H1 (cell line): ENCODE measurements at regions not wholly inside any gene's neighbourhood (a gene's known extent, or its start where the extent isn't known, plus 50 kb on each side); places are given as distances from the start of the nearest gene placed in this dataset.

Source experiments
- CTCF ChIA-PET: fragments of 300-600 bp; sonication (Branson Sonifier 250); formaldehyde crosslinking; loops from one replicate; lab custom pipeline; 2021; ENCODE audit not compliant: partially characterized antibody; lab: Charles Lee
- POLR2A ChIA-PET: fragments of 300-600 bp; sonication (Branson Sonifier 250); formaldehyde crosslinking; loops from one replicate; lab custom pipeline; 2021; ENCODE audit warnings: inconsistent platforms; ENCODE audit not compliant: partially characterized antibody; lab: Charles Lee
- DNase-seq, 2 experiments: peaks; one replicate each; pipeline versions ENCODE4 v3.0.0 to v3.0.0-alpha.2; 2010 to 2022; ENCODE audit warnings: low spot score in 2 of 2, low read depth in 1 of 2, mixed read lengths in 1 of 2
- FAIRE-seq: peaks from 2 replicates; lab custom pipeline; 2011; peaks lifted over from hg19 to GRCh38; lab: Jason Lieb, UNC
- H2AFZ ChIP-seq: 2 replicates; pipeline ENCODE4 v1.8.1; 2012; ENCODE audit warnings: low read length, inconsistent platforms
- H2AK5ac ChIP-seq: 2 replicates; pipeline ENCODE4 v1.6.1; 2013; ENCODE audit warnings: low read depth, low read length
- H2BK120ac ChIP-seq: replicated peaks from 2 replicates; pipeline ENCODE3; 2013; ENCODE audit warnings: low read depth, low read length, inconsistent platforms
- H2BK12ac ChIP-seq: 2 replicates; pipeline ENCODE4 v1.6.1; 2013; ENCODE audit warnings: low read depth, low read length
- H2BK15ac ChIP-seq: 2 replicates; pipeline ENCODE4 v1.6.1; 2013; ENCODE audit warnings: low read length
- H2BK20ac ChIP-seq: 2 replicates; pipeline ENCODE4 v1.6.1; 2013; ENCODE audit warnings: low read length
- H2BK5ac ChIP-seq: 2 replicates; pipeline ENCODE4 v1.6.1; 2013; ENCODE audit warnings: low read depth, low read length
- H3K14ac ChIP-seq: 2 replicates; pipeline ENCODE4 v1.6.1; 2013; ENCODE audit warnings: inconsistent platforms; ENCODE audit not compliant: insufficient read length
- H3K18ac ChIP-seq: 2 replicates; pipeline ENCODE4 v1.6.1; 2013; ENCODE audit warnings: low read length; ENCODE audit errors: extremely low read depth
- H3K23ac ChIP-seq: 2 replicates; pipeline ENCODE4 v1.6.1; 2013; ENCODE audit warnings: inconsistent platforms; ENCODE audit not compliant: insufficient read length
- H3K23me2 ChIP-seq: 2 replicates; pipeline ENCODE4 v1.6.1; 2013; ENCODE audit warnings: low read depth, low read length
- H3K27ac ChIP-seq: 2 replicates; pipeline ENCODE4 v1.6.1; 2011; ENCODE audit warnings: low read depth, low read length, inconsistent platforms
- H3K27me3 ChIP-seq, 4 experiments: replicated peaks in 1 of 4; 1 replicate in 1 of 4; 2 replicates in 3 of 4; pipeline versions ENCODE4 v1.6.1 to v1.8.1; 2011 to 2013; ENCODE audit warnings: low read length in 3 of 4, mild to moderate bottlenecking in 3 of 4, inconsistent platforms in 2 of 4, mixed read lengths in 2 of 4, moderate library complexity in 1 of 4; ENCODE audit not compliant: control insufficient read depth in 3 of 4, insufficient read depth in 3 of 4; ENCODE audit errors: extremely low read depth in 1 of 4
- H3K36me3 ChIP-seq, 4 experiments: 2 replicates each; pipeline versions ENCODE4 v1.6.1 to v1.8.1; 2011 to 2013; ENCODE audit warnings: mild to moderate bottlenecking in 4 of 4, low read length in 3 of 4, moderate library complexity in 2 of 4, control low read depth in 1 of 4, inconsistent platforms in 1 of 4; ENCODE audit not compliant: insufficient read depth in 4 of 4, control insufficient read depth in 2 of 4
- H3K4ac ChIP-seq: replicated peaks from 2 replicates; pipeline ENCODE3; 2013; ENCODE audit warnings: low read length, low read depth, mixed read lengths, inconsistent platforms; ENCODE audit not compliant: insufficient read length
- H3K4me1 ChIP-seq, 4 experiments: replicated peaks in 1 of 4; 1 replicate in 1 of 4; 2 replicates in 3 of 4; pipeline versions ENCODE4 v1.6.1 to v1.8.1; 2011 to 2013; ENCODE audit warnings: low read length in 3 of 4, inconsistent platforms in 2 of 4, mixed read lengths in 1 of 4; ENCODE audit not compliant: insufficient read depth in 4 of 4, control insufficient read depth in 3 of 4
- H3K4me2 ChIP-seq, 2 experiments: 2 replicates each; pipeline versions ENCODE4 v1.6.1 to v1.8.1; 2011 to 2013; ENCODE audit warnings: low read depth in 2 of 2, low read length in 2 of 2, control low read depth in 1 of 2, inconsistent platforms in 1 of 2, mild to moderate bottlenecking in 1 of 2; ENCODE audit not compliant: insufficient read depth in 1 of 2
- H3K4me3 ChIP-seq, 4 experiments: fragments of 200-600, 300-600 bp in 1 of 4; sonication (generic), shearing (Covaris generic), sonication (Bioruptor Twin) in 1 of 4; 2 replicates each; pipeline versions ENCODE4 v1.5.1 to v1.8.1; 2011 to 2016; ENCODE audit warnings: low read length in 4 of 4, low read depth in 3 of 4, control low read depth in 2 of 4, inconsistent platforms in 2 of 4, mild to moderate bottlenecking in 2 of 4, mixed read lengths in 1 of 4, moderate library complexity in 1 of 4; ENCODE audit not compliant: insufficient read depth in 2 of 4; ENCODE audit errors: extremely low read depth in 1 of 4
- H3K56ac ChIP-seq: replicated peaks from 2 replicates; pipeline ENCODE3; 2013; ENCODE audit warnings: low read depth, mild to moderate bottlenecking, mixed read lengths, low read length, inconsistent platforms; ENCODE audit not compliant: insufficient read length
- H3K79me1 ChIP-seq: 2 replicates; pipeline ENCODE4 v1.6.1; 2013; ENCODE audit warnings: low read depth, low read length, control low read depth
- H3K79me2 ChIP-seq, 2 experiments: 2 replicates each; pipeline versions ENCODE4 v1.6.1 to v1.8.1; 2012 to 2013; ENCODE audit warnings: low read length in 2 of 2, mild to moderate bottlenecking in 2 of 2, inconsistent platforms in 1 of 2; ENCODE audit not compliant: insufficient read depth in 2 of 2, control insufficient read depth in 1 of 2
- H3K9ac ChIP-seq, 4 experiments: replicated peaks in 1 of 4; 1 replicate in 1 of 4; 2 replicates in 3 of 4; pipeline versions ENCODE4 v1.6.1 to v1.8.1; 2011 to 2013; ENCODE audit warnings: low read depth in 3 of 4, low read length in 3 of 4, control low read depth in 2 of 4, mild to moderate bottlenecking in 2 of 4, moderate library complexity in 2 of 4, inconsistent platforms in 1 of 4; ENCODE audit errors: extremely low read depth in 1 of 4
- H3K9me3 ChIP-seq, 2 experiments: 2 replicates each; pipeline versions ENCODE4 v1.6.1 to v1.8.1; 2012 to 2013; ENCODE audit warnings: mild to moderate bottlenecking in 2 of 2, moderate library complexity in 2 of 2, control low read depth in 1 of 2, inconsistent platforms in 1 of 2, low read depth in 1 of 2, low read length in 1 of 2, mixed read lengths in 1 of 2; ENCODE audit not compliant: insufficient read depth in 2 of 2
- H4K20me1 ChIP-seq, 2 experiments: replicated peaks in 1 of 2; 2 replicates each; pipeline versions ENCODE3 to v1.8.1; 2011 to 2013; ENCODE audit warnings: inconsistent platforms in 2 of 2, low read length in 2 of 2, mild to moderate bottlenecking in 1 of 2; ENCODE audit not compliant: insufficient read depth in 2 of 2, control insufficient read depth in 1 of 2
- H4K5ac ChIP-seq: 2 replicates; pipeline ENCODE4 v1.6.1; 2013; ENCODE audit warnings: low read length, low read depth, mixed read lengths, inconsistent platforms; ENCODE audit not compliant: insufficient read length
- H4K8ac ChIP-seq: 2 replicates; pipeline ENCODE4 v1.8.0; 2013; ENCODE audit warnings: mild to moderate bottlenecking, moderate library complexity, low read length, inconsistent platforms; ENCODE audit not compliant: insufficient read depth; ENCODE audit errors: extremely low read depth
- H4K91ac ChIP-seq: replicated peaks from 2 replicates; pipeline ENCODE3; 2013; ENCODE audit warnings: low read length, mixed read lengths, inconsistent platforms; ENCODE audit not compliant: insufficient read length
- ATF2 ChIP-seq: IDR thresholded peaks from 2 replicates; pipeline ENCODE4 v1.6.1; 2012; ENCODE audit warnings: low read length, inconsistent platforms
- ATF3 ChIP-seq: IDR thresholded peaks from 2 replicates; pipeline ENCODE4 v1.6.1; 2011; ENCODE audit warnings: low read depth, mild to moderate bottlenecking, low read length; ENCODE audit not compliant: insufficient read depth
- BACH1 ChIP-seq: IDR thresholded peaks from 2 replicates; pipeline ENCODE4 v1.6.1; 2012; ENCODE audit warnings: low read length, improper control_type of control experiment
- CBX5 ChIP-seq: fragments of 300-800, 300-1000 bp; sonication (generic); IDR thresholded peaks from 2 replicates; pipeline ENCODE4 v1.7.1; 2016; ENCODE audit warnings: antibody characterized with exemption, low read length, low read depth
- JUN ChIP-seq: IDR thresholded peaks from 2 replicates; pipeline ENCODE4 v1.6.1; 2011; ENCODE audit warnings: low read depth, mild to moderate bottlenecking, improper control_type of control experiment, low read length
- POLR2AphosphoS5 ChIP-seq: IDR thresholded peaks from 2 replicates; pipeline ENCODE4 v1.6.1; 2011; ENCODE audit warnings: low read depth, low read length
- RBBP5 ChIP-seq: IDR thresholded peaks from 2 replicates; pipeline ENCODE4 v1.7.1; 2012; ENCODE audit warnings: low read depth, mild to moderate bottlenecking, inconsistent platforms, low read length, moderate library complexity, borderline replicate concordance
- SIN3A ChIP-seq, 2 experiments: IDR thresholded peaks in 1 of 2; conservative IDR thresholded peaks in 1 of 2; 2 replicates each; pipeline ENCODE4 v1.6.1; 2011 to 2012; ENCODE audit warnings: low read length in 2 of 2, improper control_type of control experiment in 1 of 2, low read depth in 1 of 2, mild to moderate bottlenecking in 1 of 2
- TAF1 ChIP-seq: IDR thresholded peaks from 2 replicates; pipeline ENCODE4 v1.6.1; 2011; ENCODE audit warnings: mild to moderate bottlenecking, low read depth, low read length
- TAF7 ChIP-seq: optimal IDR thresholded peaks from 2 replicates; pipeline ENCODE3; 2011; ENCODE audit warnings: low read depth, mild to moderate bottlenecking, inconsistent platforms, low read length, moderate library complexity, borderline replicate concordance
- TCF12 ChIP-seq: IDR thresholded peaks from 2 replicates; pipeline ENCODE4 v1.6.1; 2011; ENCODE audit warnings: low read depth, mild to moderate bottlenecking, low read length
- TEAD4 ChIP-seq: IDR thresholded peaks from 2 replicates; pipeline ENCODE4 v1.6.1; 2012; ENCODE audit warnings: low read depth, low read length, inconsistent platforms, mixed read lengths
- ZNF274 ChIP-seq: IDR thresholded peaks from 2 replicates; pipeline ENCODE4 v1.7.0; 2012; ENCODE audit warnings: low read length, borderline replicate concordance; ENCODE audit errors: extremely low read depth
- WGBS, 2 experiments: shearing (Covaris generic) in 1 of 2; methylation state at CpG; one replicate each; pipeline versions ENCODE4 v1.1.6 to v1.1.7; 2013 to 2015; ENCODE audit warnings: low lambda C conversion rate in 2 of 2, mixed read lengths in 2 of 2, inconsistent platforms in 1 of 2, low coverage in 1 of 2, missing lambda C conversion rate in 1 of 2; ENCODE audit not compliant: insufficient replicate concordance in 2 of 2, insufficient coverage in 1 of 2, insufficient read length in 1 of 2; ENCODE audit errors: extremely low coverage in 1 of 2, missing lambda C conversion rate in 1 of 2; 5-methylcytosine and 5-hydroxymethylcytosine counted together

- H3K9me3 ChIP-seq: no peaks in the 10 kb centered on the region
- H2BK15ac ChIP-seq: no peak overlapping the region
- no peak overlapping the region for H2BK120ac ChIP-seq
- no peak overlapping the region for H3K14ac ChIP-seq
- no peak overlapping the region for H3K18ac ChIP-seq
- POLR2A ChIA-PET: no interaction called here
- H3K23ac ChIP-seq: no peak overlapping the region
- no peak overlapping the region for H2AK5ac ChIP-seq
- WGBS, 2 experiments: 94% methylated on average over 4 of the region's 4 CpGs; no CpG with 5 or more reads in 1 of the 2 experiments
- H3K4ac ChIP-seq: no peak overlapping the region
- H2AFZ ChIP-seq: no peak overlapping the region
- no peaks in the 10 kb centered on the region for H3K23me2 ChIP-seq
- no peaks in the 10 kb centered on the region for H4K20me1 ChIP-seq
- DNase-seq: no peak
- H2BK20ac ChIP-seq: no peak overlapping the region
- no peak for FAIRE-seq
- no peaks in the 10 kb centered on the region for H3K27me3 ChIP-seq
- no peak overlapping the region for H4K5ac ChIP-seq
- H3K4me1 ChIP-seq: no peaks in the 10 kb centered on the region
- no peak overlapping the region for H2BK12ac ChIP-seq
- no peak overlapping the region for H3K56ac ChIP-seq
- H3K27ac ChIP-seq: no peak overlapping the region
- H3K4me3 ChIP-seq: no peak overlapping the region
- no peak overlapping the region for H4K91ac ChIP-seq
- no peak overlapping the region for H3K9ac ChIP-seq
- no peak overlapping the region for H4K8ac ChIP-seq
- no peak overlapping the region for H2BK5ac ChIP-seq
- H3K36me3 ChIP-seq: no peaks in the 10 kb centered on the region
- no peaks in the 10 kb centered on the region for H3K79me1 ChIP-seq
- H3K79me2 ChIP-seq: no peaks in the 10 kb centered on the region
- CTCF ChIA-PET: interaction anchor here (1.3 kb wide), 1 partner anchor 223 kb away, joined by 3 read pairs; no protein-coding TSS in a partner anchor
- H3K4me2 ChIP-seq: no peak overlapping the region
- TF ChIP-seq ATF3 (no peak), CBX5 (no peak), ATF2 (no peak), TEAD4 (no peak), TAF7 (no peak), SIN3A (conservative IDR thresholded peaks at IDR 0.05 in 1 of 2, IDR thresholded peaks at IDR 0.05 in 1 of 2; ENCODE audit: low read depth in 1 of 2, low read length in 2 of 2) (no peak), TAF1 (no peak), BACH1 (no peak), TCF12 (no peak), POLR2AphosphoS5 (no peak), ZNF274 (no peak), JUN (no peak), RBBP5 (no peak)
These were observed 217.4 kb upstream of the TPM1 start for GRCh38 chr15:62825191-62825590.
